NOMO-1 treated with dmso at 0.1 percent for 144 hours (cell line): ENCODE measurements at regions not wholly inside any gene's neighbourhood (a gene's known extent, or its start where the extent isn't known, plus 50 kb on each side); places are given as distances from the start of the nearest gene placed in this dataset.
"Not testable (repeated sequence)": the region's sequence is repeated elsewhere in the genome, so short reads cannot be mapped to it uniquely, and the experiment has no call there.

ENCODE experiments used
- DNase-seq: peaks from one replicate; lab custom pipeline; 2025; ENCODE audit not compliant: unreplicated experiment; lab: John Stamatoyannopoulos, UW

DNA sequence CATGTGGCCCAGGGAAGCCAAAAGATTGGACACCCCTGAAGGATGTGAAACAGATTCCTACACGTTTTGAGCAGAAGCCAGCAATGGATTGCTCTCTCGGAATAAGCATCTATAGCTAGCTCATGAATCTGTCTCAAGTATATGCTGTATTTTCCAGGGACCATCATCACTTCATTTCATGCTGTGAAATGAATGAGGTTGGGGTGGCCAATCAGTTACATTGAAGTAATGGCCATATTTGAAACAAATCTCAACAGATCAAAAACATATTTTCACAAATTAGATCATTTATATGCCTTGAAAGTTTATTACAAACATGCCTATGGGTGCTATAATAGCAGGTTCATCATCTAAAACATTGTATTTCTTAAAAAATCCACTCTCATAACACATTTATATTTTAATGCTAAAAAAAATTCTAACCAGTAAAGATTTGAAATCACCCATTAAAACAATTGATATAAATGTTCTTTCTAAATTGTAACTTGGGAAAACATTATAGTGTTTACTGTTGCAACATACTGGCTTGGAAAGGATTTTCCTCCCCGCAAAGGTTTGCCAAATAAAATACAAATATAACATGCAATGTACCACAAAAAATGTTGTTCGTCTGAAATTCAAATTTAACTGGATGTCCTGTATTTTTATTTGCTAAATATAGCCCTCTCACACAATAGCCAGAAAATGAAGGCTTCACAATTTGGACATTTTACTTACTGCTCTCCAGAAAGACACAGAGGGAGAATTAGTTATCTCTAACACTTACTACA is 743.6 kb downstream of the KCNJ2 start:
- no peak for DNase-seq

DNA sequence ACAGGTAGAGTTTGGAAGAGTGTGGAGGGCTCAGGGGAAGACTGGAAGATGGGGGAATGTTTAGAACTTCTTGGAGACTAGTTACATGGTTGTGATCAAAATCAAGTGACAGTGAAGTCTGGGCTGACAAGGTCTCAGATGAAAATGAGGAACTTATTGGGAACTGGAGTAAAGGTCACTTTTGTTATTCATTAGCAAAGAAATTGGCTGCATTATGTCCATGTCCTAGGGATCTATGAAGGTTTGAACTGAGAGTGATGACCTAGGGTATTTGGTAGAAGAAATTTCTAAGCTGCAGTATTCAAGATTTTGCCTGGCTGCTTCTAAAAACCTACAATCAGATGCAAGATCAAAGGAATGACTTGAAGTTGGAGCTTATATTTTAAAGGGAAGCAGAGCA is 747.1 kb downstream of the KCNJ2 start:
- no peak for DNase-seq

DNA sequence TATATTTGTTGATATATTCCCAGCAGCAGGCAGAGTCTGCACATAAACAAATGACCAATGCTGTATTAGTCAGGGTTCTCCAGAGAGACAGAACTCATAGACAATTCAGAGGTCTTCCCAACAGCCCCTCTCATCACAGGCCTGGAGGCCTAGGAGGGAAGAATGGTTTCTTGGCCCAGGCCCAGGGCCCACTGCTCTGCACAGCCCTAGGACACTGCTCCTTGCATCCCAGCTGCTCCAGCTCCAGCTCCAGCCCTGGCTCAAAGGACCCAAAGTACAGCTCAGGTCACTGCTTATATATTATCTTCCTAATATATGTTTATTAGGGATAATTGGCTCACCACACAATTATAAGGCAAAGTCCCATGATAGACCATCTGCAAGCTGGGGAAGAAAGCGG is 749.9 kb downstream of the KCNJ2 start:
- no peak for DNase-seq

DNA sequence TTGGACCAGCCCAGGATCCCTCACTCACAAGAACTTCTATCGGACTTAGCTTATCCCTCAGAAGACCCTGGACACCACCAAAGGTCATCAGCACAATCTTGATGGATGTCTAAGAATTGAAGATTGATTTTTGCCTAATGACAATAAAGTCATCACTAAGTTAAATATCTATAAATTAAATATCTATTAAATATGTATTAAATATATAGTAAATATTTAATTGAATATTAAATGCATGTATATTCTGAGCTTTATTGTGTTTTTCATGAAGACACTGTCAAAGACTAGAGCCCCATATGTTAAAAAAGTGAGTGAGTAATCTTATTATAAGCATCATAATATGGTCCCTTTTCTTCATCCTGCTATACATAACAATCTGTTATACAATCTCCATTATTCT is 751.1 kb downstream of the KCNJ2 start:
- no peak for DNase-seq

DNA sequence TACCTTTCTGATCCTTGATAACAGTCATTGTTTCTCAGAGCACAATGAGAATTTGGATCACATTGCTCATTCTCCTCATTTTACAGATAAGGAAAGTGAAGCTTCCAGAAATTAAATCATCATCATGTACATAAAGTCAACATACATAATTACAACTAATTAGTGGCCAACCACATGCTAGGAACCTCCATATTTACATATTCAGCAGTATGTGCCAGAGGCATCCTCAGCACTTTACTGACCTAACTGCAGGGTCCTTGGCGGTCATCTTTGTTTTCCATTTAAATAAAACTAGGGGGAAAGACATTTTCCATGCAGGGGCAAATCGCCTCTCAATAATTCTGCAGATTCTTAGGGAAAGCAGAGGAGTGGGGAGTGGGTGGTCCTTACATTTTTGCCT is 752.9 kb downstream of the KCNJ2 start:
- DNase-seq, result no peak

DNA sequence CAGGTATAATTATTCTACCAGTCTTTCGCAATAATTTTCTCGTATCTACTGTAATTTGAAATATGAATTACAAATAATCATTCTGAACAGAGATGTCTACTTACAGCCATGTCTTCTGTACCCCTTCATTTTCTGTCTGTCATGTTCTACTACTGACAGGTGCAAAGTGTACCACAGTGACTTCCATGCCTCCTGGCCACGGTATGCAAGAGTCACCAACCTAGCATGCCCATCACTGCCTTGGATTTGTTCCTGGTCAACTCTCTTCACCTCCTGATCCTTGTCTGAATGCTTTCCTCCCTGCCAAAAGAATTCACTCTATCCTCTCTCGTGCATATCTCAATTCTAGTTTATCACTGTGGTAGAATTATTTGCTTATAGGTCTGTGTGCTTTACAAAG is 755.4 kb downstream of the KCNJ2 start:
- DNase-seq, result no peak

DNA sequence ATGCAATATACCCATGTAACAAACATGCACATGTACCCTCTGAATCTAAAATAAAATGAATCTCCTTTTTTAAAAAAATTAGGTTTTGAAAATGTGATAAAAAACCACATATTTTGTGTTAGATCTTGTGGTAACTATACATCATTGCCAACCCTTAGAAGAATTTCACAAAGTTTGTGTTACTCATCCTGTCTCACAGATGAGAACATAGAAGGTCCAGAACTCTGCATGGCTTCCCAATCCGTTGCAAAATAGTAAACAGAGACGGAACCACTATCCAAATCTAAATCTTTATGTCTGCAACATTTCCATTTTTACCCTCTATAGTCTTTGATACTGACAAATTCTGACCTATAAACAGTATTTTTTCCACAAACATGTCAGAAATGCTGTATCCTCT is 759.9 kb downstream of the KCNJ2 start:
- no peak for DNase-seq

DNA sequence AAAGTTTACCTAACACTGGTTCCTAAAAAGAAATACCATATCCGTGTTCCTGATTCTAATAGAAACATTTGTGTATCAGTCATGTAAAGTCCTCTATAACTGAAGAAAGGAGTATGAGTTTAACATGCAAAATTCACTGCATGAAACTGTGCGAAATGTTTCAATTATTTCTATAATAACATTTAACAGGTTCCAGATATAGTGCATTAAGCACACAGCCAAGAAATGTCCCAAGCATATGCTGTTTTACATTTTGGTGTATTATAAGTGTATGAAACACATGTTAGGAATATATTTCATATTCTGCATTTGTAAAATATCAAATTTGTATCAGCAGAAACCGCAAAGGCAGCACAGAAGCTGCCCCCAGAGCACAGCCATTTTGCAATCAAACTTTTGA is 764.9 kb downstream of the KCNJ2 start:
- DNase-seq, result no peak

DNA sequence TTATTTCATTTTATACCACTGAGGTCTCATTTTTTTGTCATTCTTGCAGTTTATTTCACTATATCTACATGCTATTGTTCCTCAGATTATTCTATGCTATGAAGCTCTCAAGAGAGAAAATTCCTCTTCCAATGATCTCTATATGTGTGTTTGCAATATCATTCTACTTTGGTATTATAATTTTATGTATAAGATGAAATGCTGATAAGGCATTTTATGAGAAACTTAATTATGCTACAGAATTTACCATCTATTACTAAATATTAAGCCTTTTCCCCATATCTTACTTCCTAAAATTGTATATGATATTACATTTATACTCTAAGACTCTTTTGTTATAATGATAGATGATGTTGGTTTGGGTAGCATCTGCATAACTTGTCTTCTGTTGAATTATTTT is 765.5 kb downstream of the KCNJ2 start:
- no peak for DNase-seq

DNA sequence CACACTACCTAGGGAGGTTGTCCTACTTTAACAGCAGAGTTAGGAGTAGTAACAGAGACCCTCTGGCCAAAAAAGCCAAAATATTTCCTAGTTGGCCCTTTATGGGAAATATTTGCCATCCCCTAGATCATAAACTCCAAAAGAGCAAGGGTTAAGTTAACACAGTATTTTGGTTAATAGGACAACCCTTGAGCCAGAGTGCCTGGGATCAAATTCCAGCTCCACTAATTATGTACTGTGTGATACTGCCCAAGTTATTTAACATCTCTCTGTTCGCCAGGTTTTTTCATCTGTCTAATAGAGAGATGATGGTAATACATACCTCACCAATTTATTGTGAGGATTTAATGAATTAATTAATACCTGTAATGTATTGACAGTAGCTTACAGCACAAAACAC is 767.4 kb downstream of the KCNJ2 start:
- no peak for DNase-seq

DNA sequence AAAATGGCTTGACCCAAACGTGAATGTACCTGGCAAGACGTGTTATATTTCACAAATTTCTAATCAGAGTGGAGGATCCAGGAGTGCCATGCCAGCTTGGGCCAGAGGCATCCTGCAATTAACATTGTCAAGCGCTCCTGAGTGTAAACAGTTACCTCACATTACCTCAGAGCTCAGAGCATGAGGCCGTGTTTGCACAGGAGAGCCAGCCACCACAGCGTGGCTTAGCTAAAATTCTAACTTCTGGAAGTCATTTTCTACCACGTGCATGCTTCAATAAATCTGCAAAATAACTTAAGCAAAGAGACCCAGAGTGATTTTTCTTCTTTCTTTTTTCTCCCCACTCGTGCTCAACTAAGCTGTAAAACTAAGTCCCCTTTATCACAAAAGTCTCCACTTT is 769.0 kb downstream of the KCNJ2 start:
- no peak for DNase-seq

DNA sequence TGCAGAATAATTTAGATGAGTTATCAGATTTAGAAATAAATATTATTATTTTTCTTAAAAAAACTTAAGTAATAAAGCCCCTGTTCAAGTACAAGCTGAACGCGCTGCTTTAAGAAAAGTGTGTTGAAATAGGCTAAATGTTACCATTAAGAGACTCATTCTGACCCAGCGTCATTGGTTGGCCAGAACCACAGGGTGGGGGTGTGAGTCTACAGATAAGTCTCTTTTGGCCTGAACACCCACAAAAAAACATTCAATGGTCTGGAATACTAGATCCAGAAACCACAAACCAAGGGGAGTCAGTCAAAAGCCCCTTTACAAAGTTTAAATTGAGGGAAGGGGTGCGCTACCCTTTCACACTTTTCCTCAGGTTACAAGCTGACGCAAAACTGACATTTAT is 776.1 kb downstream of the KCNJ2 start:
- DNase-seq, result no peak

DNA sequence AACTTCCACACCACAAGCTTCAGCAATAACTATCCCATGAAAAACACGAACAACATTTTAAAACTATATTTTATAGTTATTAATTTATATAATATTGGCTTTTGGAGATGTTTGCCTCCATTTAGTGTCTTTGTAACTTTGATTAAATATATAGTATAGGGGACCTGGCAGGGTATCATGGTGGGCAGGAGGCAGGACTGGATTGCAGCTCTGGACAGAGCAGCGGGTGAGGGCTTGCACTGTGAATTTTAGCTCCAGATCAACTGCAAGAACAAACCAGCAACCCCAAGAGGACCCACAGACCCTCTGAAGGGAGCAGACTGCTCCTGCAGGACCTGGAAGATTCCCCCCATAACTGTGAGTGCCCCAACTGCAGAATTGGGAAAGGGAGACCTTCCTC is 777.9 kb downstream of the KCNJ2 start:
- no peak for DNase-seq

DNA sequence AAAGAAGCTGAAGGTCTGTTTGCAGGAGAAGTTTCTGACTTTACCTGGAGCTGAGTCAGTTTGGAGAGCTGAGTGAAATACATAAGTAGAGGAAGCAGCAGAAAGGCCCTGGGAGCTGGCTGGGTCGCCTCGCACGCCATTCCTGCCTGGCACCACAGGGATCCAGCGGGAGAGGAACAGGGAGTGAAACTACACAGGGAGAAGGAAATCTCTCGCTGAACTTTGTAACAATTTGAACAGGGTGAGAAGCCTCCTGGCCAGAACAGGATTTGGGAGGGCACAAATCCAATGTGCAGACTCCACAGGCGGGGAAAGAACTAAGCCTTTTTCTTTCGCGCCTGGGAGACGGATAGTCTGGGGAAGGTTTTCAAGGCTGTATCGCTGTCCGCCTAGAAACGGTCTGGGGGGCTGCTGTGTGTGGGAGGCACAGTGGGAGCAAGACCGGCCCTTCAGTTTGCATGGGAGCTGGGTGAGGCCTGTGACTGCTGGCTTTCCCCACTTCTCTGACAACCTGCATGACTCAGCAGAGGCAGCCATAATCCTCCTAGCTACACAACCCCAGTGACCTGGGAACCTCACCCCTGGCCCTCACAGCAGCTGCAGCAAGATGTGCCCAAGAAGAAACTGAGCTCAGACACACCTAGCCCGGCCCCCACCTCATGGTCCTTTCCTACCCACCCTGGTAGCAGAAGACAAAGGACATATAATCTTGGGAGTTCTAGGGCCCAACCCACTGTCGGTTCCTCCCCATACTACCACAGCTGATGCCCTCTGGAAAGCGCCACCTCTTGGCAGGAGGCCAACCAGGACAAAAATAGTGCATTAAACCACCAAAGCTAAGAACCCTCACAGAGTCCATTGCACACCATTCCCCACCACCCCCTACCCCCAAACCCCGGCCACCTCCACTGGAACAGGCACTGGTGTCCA is 778.6 kb downstream of the KCNJ2 start:
- no peak for DNase-seq

DNA sequence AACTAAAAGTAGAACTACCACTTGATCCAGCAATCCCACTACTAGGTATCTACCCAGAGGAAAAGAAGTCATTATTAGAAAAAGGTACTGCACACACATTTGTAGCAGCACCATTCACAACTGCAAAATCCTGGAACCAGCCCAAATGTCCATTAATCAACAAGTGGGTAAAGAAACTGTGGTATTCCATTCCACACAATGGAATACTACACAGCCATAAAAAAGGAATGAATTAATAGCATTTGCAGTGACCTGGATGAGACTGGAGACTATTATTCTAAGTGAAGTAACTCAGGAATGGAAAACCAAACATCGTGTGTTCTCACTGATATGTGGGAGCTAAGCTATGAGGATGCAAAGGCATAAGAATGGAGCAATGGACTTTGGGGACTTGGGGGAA is 783.8 kb downstream of the KCNJ2 start:
- not testable (repeated sequence) for DNase-seq

DNA sequence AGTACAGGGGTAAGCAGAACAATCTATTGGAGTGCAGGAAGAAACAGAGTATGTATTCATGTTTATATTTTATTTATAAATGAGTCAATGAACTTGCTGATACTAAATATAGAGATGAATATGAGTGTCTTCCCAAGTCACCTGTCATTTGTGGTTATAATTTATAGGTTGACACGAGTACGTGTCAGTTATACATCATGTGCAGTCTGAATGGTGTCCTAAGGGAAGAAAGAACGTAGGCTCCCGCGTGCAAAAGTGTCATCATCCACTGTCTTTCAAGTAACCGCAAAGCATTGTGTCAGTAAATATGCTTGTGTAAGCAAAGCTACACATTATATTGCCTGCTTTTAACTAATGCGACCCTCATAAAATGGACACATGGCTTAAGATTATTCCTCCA is 786.1 kb downstream of the KCNJ2 start:
- DNase-seq, result no peak

DNA sequence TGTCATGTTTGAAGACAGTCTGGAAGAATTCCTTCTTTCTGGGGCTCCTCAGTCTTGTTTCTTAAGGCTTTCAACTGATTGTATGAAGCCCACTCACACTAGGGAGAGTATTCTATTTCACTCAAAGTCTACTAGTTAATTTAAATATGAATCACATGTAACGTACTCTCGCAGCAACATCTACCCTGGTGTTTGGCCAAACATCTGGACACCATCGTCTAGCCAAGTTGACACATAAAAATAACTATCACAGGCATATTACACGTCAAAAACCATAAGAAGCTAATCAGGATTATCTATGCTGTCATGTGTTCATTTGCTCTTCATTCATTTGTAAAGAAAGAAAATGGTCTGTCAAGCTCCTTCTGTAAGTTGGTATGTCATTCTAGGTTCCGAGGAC is 787.4 kb downstream of the KCNJ2 start:
- no peak for DNase-seq

DNA sequence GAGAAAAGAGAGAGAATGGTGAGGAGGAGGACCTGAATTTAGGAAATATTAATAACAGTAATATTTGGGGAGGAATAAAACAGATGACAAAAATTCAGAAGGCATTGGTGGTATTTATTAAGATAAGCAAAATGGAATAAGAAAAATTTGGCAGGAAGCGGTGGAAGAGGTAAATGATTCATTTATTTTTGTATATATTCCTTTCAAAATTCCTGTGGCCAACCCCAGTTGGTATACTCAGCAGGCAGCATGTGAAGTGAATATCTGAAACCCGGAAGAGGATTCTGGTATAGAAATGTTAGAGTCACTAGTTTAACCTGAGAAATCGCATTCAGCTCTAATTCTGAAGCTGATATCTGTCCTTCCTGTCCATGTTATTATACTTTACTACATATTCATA is 792.0 kb downstream of the KCNJ2 start:
- no peak for DNase-seq

DNA sequence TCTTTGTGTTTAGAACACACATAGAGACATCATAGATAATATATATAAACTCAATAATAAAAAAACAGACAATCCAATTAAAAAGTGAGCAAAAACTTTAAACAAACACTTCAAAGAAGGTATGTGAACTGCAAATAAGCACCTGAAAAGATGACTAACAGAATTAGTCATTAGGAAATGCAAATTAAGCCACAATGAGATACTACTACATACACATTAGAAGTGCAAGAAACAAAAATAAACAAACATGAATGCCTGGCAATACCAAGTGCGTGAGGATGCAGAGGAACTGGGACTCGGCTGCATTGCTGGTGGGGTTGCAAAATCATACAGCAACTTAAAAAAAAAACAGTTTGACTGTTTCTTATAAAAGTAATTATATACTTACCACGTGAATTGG is 799.0 kb downstream of the KCNJ2 start:
- DNase-seq, result no peak

DNA sequence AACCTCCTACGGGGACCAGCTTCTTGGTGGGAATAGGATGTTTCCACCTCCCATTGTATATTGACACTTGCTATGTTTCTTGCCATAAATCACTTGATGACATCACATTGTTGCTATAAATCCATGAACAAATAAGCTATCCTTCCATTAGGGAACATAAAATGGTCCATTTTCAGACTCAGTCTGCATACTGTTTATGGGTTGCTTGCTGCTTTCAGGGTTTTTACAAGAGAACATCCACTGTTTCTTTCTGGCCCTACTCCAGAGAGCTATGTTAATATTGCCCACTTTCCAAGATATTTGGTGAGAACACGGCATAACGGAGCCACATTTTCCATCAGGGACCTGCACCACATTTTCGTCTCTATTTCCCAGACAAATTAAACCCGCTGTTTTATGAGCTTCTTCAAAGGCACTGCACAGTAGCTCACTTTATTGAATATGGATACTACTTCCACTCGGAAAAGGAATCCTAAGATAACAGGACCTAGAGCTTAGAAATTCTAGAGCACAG is 800.2 kb downstream of the KCNJ2 start:
- DNase-seq, result no peak

DNA sequence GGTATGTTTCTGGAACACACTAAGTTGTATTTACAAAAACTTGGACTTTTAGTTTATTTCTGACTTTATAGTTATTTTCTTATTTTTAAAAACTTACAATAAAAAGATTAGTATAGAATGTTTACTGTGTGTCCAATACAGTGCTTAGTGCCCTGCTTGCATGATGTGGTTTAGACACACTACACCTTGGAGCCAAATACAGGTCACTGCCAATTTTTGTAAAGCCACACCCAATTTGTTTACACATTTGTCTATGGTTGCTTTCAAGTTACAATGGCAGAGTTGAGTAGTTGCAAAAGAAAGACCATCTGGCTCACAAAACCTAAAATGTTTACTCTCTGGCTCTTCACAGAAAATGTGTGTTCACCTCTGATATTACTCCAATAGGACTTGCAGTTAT is 807.1 kb downstream of the KCNJ2 start:
- no peak for DNase-seq

DNA sequence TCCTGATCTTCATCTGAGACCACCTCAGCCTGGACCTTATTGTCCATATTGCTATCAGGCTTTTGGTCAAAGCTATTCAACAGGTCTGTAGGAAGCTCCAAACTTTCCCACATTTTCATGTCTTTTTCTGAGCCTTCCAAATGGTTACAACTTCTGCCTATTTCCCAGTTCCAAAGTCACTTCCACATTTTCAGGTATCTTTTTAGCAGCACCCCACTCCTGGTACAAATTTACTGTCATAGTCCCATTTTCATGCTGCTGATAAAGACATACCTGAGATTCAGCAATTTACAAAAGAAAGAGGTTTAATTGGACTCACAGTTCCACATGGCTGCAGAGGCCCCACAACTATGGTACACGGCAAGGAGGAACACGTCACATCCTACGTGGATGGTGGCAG is 815.5 kb downstream of the KCNJ2 start:
- no peak for DNase-seq
